ENCODE measurements at regions not wholly inside any gene's neighbourhood (a gene's known extent, or its start where the extent isn't known, plus 50 kb on each side); places are given as distances from the start of the nearest gene placed in this dataset.
A peak's percentile ranks its signal among the peaks of the same experiment; 100 is the strongest.
"Not testable (repeated sequence)": the region's sequence is repeated elsewhere in the genome, so short reads cannot be mapped to it uniquely, and the experiment has no call there.

DNA sequence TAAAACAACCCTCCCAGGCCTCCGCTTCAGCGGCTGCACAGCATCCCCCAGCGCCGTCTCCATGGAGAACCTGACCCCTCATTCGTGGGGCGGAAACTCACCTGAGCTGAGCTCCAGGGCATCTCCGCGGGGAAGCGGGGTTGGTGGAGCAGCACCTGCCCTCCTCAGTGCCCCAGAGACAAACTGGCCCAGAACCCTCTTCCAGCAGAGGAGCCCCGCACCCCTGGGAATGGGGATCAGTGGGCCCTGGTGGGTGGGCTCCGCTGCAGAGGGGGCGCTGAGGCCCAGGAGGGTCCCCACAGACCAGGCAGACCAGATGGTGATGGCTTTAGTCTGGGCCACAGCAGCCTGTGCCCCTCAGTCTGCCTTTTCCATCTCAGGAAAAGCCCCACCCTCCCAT, 261.2 kb downstream of the ADGRD1 start:
- not testable (repeated sequence) for DNase-seq, ATAC-seq

DNA sequence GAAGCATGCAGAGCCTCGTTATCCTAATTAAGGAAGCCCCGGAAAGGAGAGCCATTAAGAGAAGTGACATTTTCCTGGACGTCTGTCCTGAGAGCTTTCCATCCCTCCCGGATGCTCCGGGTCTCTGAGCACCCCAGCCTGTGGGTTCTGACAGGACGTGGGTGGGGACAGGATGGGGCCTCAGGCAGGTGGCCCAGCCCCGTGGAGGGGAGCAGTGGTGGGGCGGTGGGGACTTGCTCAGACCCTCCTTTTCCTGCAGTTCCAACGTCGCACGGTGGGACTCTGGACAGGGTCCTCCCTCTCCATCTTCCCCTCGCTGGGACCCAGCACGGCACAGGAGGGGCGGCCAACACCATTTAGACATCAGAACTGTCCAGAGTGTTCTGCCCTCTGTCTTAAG, 262.9 kb downstream of the ADGRD1 start:
- not testable (repeated sequence) for ATAC-seq, DNase-seq

DNA sequence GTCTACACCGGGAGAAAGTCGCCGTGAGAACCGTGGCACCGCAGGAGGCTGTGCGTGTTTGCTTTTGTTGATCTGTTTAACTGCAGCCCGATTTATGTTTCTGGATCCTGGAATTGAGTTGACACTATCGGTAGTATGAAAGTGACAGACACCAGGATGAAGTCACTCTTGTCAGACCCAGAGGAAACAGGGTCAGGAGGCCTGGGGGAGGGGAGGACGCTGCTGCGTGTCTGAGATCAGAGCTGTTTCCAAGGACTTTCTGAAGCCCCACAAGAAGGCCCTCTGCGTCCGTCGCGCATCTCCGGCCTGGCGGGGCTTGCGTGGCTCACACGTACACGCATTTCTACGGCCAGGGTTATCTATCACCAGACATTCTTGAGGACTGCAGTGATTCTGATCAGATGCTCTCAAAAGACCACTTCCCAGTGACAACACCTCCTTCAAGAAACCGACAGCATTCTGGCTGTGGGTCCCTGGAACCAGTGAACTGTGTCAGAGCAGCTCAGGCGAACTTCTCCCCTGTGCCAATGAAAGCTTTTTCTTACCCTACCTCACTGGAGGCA, 263.4 kb downstream of the ADGRD1 start:
- ATAC-seq (no peak), DNase-seq (no peak)

DNA sequence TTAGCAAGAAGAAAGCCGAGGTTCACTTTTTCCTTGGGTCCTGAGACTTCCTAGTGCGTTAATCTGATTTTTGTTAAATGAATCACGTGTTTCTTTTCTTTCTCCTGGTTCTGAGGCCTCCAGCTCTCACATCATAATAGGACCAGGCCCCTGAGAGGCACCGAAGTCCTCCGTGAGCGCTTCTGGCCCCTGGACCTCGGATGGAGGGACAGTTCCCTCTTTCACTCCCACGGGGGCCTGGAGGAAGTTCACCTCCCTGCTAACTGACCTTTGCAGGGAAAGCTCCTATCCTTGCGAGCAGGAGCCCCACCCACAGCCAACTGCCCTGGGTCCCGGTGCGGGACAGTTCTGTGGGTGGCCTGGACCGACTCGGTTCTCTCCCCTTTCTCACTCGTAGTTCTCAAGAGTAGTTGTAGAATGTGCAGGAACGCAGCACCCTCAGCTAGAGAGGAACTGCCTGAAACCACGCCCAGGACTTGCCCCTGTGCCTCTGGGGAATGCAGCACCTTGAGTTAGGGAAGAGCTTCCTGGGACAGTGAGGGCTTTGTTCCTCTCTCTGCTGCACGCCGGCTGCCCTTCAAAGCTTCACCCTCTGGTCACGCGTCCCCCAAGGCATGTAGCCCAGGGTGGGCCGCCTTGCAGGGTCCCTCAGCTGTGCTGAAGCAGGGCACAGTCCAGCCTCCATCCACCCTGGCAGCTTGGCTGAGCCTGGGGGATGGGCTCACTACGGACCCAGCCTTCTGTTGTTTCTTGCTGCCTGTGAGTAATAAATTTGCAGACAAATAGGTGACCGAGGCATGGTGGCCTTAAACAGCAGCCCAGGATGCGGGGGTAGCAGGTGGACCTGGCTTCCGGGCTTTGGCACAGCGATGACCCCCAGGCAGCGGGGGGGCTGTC, 264.6 kb downstream of the ADGRD1 start:
- no peak for ATAC-seq
- DNase-seq = no peak

DNA sequence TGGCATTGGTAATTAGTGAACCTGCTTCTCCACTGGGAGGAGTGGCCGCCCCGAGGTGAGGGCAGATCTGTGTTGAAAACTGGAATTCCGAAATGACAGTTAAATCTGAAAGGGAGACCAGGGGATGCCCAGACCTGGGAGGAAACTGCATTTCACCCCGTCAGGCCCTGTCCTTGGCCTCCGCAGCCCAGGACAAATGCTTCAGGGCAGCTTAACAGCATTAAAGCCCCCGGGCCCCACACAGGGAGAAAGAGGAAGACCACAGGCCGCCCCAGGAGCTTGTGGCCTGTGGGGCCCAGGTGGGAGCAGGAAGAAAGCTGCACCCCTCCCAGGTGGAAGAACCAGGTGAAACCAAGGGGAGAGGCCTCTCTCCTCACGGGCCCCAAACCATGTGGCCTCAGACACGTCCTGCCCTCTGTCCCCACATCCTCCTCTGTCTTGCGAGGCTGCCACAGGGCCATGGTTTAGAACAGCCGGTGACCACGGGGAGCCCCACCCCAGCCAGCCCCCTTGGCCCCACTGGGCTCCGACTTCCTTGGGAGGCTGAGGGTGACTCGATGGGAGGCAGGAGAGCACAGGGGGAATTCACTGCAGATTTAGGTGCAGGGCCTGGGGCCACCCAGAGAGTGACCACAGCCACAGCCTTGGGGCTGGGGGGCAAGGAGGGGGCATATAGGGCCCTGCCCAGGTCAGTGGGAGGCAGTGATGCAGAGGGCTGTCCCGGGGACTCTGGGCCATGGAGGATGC, 265.4 kb downstream of the ADGRD1 start:
- no peak for ATAC-seq
- DNase-seq = no peak

DNA sequence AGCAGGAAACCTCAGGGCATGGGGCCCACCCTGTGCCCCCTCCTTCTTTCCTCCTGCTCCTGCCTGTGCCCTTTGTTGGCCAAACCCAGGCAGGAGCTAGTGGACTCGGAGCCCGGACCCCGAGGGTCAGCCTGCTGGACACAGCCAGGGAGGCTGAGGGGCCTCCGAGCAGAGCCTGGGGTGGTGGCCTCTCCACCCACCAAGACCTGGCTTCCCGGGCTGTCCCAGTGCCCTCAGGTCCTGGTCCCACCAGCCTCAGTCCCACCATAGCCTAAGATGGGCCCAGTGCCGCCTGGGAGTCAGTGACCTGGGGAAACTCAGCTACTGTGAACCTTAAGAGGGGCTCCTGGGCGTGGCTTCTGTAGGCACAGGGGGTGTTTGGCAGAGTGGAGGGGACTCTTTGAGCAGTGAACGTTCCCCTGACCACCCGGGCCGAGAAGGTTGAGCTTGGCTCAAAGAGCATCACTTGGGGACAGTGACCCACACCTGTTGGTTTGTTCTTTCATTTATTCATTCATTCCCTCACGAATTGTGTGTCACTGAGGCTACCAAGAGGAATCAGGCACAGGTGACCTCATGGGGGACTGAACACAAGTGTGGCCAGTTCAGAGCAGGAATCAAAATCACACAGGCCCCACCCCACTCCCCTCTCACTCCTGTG, 266.1 kb downstream of the ADGRD1 start:
- DNase-seq (no peak), ATAC-seq (no peak)

DNA sequence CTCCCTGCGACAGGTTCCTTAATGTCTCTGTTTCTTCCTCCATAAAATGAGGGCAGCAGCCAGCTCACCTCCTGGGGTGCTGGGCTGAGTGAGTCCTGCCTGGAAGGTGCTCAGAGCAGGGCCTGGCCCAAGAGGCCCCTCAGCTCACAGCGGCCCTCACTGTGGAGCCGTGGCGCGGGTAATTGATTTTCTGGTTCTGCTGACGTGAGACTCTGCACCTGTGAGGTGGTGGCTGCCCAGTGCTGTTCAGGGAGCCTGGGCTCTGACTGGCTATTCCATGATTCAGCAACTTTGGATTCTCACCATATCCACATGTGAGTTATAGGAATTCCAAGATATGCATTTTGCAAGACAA, 266.6 kb downstream of the ADGRD1 start:
- no peak for DNase-seq
- no peak for ATAC-seq

DNA sequence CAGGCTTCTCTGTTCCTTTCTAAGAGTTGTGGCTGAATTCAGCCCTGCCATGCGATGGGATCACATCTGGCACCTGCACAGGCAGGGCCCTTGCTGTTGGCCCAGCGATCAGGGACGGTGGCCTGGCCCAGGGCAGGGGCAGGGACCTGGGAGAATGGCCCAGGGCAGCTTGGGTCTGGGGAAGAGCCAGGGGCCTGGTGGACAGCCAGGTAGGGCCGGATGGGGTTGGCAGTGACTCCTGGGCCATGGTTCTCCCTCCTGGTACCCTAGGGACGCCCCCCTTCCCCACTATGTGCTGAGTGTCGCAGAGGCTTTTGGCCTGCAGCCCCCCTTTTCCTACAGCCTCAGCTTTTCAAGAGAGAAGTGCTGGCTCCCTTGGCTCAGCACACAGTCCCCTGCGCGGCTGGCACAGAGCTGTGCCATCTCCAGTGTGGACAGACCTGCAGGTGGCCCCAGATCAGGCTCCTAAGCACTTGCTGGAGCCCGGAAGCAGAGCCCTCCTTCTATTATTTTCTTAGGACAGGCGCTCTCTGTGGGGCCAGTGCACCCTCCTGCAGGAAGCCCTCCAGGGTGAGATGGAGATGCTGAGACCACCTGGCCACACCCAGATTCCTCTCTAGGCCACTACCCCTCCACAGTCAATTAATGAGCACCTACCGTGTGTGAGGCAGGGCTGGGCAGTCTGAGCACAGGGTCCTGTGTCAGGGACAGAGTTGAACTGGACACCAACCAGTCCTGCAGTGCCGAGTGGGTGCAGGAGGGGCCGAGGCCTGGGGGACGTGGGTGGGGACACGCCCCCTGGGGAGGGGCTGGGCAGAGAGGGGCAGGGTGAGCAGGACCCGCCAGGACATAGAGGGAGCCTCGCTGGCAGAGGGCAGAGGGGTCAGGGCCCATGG, 267.6 kb downstream of the ADGRD1 start:
- ATAC-seq (no peak), DNase-seq (no peak)

DNA sequence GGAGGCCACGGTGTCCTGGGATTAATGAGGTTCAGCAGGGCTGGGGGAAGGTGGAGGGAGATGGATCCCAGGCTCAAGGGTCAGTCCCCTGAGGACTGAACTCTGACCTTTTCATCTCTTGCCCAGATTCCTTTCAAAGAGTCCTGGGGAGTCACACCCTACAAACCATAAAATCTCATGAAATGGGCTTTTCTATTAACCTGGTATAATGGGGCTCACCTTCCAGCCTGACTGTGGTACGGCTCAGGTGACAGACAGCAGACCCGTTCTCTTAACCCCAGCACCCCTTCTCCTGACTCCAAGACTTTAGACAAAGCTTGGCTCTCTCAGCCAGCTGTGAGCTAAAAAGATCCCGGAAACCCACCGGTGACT, 268.2 kb downstream of the ADGRD1 start:
- no peak for ATAC-seq
- no peak for DNase-seq

DNA sequence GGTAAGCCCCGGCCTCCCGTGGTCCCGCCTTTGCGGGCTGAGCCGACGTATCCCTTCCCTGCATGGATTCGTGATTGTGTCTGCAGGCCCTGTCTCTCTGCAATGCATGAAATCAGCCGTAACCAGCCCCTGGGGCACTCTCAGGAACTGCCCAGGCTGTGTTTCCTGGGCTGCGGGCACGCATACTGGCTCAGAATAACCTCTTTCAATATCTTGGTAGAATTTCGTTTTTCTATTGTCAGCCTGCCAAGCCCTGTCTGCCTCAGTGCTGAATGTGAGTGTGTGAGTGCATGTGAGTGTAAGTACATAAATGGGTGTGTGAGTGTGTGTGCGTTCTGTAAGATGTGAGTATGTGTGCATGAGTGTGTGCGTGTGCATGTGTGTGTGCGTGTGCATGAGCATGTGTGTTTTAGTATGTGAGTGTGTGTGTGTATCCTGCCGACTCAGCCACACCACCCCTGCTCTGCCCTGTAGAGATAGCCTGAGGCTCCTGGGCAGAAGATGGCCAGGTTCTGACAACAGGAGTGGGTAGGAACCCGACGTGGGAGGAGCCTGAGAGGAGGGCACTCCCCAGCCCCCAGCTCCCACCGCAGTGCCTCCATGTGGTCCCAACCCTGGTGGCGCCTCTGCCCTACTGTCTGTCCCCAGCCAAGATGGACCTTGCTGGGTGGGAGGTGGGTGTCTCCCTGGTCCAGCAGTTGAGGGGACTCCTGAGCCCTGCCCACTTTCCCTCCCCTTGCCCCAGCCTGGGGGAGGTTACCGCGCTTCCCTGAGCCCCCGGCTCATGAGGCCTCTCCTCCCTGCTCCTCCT, 268.8 kb downstream of the ADGRD1 start:
- ATAC-seq (peak; percentile 14), DNase-seq (peak; percentile 21)

DNA sequence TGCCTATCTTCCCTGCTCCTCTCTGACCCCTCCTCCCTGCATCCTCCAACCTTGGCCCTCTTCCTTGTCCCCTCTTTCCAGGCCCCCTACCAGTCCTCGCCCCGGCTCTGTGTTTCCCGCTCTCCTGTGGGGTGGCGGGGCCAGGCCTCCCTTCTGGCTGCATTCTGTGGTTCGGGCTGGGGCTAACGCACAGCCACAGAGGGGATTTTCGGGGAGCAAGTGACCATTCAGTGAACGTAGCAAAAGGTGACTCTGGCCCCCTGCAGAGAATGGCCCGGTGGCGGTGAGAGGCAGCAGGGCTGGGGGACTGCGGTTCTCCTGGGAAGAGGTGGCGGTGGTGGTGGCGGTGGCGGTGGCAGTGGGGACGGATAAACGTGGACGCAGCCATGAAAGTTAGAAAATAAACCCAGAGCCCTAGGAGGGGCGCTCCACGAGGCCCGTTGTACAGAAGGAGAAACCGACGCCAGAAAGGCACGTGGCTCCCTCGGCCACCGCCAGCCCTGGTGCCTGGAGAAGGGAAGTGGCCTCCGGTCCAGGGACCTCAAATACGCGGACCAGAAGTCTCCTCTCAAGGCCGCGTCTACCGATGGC, 269.6 kb downstream of the ADGRD1 start:
- DNase-seq = no peak
- ATAC-seq = no peak

DNA sequence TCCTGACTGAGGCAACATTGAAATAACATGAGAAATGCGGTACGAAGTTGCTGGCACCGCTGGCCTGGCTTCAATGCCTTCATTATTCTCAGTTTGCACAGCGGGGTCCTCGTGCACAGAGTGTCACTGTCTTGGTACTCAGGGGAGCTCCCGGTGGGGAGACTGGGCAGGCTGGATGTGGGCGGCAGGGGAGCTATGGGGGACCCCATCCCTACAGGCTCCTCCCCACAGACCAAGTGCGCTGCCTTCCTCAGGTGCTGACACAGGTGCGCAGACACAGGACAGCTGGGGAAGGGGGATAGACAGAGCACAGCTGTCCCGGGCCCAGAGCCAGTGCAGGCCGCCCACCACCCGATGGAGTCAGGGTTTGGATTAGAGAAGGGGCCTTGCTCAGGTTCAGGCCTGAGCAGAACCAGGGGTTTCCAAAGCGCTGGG, 270.1 kb downstream of the ADGRD1 start:
- ATAC-seq = no peak
- no peak for DNase-seq

DNA sequence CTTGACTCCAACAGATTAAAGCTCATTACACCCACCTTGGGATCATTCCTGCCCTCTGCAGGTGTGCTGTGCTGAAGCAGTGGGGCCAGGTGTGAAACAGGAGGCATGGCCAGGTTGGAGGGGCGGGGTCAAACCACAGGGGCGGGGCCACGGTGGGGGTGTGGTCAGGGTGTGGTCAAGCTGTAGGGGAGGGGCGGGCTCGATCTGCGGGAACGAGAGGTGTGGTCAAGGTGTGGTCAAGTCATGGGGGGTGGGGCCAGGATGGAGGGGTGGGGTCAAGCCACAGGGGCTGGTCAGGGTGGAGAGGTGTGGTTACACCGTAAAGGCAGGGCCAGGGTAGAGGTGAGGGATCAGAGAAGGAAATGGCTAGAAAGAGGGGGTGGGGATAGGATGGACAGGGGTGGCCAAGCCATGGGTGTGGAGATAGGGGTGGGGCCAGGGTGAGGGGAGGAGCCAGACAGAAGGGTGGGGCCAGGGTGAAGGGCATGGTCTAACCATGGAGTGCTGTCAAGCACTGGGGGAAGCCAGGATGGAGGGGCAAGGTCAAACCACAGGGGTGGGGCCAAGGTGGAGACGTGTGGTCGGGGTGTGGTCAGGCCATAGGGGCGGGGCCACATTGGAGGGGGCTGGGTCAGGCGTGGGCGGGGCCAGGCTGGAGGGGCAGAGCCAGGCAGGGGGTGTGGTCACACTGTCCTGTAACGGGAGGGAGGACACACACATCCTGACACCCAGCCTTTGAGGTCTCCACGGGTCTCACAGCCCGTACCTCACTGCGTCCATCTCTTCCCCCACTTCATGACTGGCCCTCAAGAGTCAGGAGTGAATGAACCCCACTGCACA, 270.7 kb downstream of the ADGRD1 start:
- DNase-seq = not testable (repeated sequence)
- peak; percentile 34 for ATAC-seq

DNA sequence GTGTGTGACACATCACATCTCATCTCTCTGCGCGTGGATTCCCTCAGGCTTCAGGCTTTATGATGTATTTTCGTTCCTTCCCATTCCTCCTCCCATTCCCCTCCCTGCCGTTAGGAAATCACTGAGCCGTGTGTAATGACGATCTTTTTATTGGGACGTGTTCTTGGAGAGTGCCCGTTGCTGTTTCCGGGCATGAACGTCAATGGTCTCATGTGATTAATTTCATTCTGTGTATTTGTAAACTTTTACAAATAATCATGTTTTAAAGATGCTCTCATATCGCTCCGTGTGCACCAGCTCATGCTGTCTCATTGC, 271.3 kb downstream of the ADGRD1 start:
- not testable (repeated sequence) for ATAC-seq, DNase-seq

DNA sequence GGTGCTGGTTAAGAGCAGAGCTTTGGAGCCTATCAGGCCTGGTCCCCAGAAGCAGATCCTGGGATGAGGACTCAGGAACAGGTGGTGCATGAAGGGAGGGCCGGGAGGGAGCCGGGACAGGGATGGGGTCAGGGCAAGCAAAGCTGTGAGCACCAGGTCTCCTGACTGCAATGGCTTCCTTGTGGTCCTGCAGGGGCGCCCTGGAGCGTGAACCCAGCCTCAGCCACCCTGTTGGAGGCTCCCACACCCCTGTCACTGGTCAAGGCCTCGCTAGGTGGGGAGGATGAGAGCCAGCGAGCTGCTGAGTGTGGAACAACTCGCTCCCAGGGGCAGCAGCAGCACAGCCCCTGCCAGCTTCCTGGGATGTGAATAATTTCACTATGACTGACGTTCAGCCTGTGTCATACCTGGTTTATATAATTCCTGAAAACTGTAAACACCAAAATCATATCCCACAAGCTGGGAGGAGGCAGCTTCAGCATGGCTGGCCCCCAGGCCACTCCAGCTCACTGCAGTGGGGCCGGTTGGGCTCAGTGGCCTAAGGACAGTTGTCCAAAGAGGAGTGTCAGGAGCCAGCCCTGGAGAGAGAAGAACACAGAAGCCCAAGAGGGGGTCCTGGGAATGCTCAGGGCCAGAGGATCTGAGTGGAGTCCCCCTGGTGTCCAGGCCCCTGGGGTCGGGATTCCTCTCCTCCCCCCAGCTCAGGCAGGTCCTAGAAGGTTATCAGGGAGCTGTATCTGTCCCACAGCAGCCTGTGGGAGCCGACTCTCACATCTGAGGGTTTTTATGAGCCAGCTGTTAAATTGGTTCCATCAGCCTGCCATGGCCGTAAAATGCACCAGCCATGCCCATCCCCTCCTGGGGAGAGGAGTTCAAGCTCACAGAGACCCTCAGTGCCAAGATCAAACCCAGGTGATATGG, 272.9 kb downstream of the ADGRD1 start:
- DNase-seq (no peak), ATAC-seq (no peak)

DNA sequence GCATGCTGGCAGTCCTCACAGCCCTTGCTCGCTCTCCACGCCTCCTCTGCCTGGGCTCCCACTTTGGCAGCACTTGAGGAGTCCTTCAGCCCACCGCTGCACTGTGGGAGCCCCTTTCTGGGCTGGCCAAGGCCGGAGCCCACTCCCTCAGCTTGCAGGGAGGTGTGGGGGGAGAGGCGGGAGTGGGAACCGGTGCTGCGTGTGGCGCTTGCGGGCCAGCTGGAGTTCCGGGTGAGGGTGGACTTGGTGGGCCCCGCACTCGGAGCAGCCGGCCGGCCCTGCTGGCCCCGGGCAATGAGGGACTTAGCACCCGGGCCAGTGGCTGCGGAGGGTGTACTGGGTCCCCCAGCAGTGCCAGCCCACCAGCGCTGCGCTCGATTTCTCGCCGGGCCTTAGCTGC, 273.9 kb downstream of the ADGRD1 start:
- not testable (repeated sequence) for DNase-seq, ATAC-seq

DNA sequence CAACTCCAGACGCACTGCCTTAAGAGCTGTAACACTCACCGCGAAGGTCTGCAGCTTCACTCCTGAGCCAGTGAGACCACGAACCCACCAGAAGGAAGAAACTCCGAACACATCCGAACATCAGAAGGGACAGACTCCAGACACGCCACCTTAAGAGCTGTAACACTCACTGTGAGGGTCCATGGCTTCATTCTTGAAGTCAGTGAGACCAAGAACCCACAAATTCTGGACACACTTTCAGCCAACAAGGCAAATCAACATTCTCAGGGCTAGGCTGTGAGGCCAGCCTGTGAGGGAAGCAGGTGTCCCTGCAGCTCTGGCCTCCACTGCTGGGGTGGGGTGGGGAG, 275.3 kb downstream of the ADGRD1 start:
- not testable (repeated sequence) for ATAC-seq, DNase-seq

Data from stimulated activated naive CD8-positive, alpha-beta T cell treated with anti-CD3 and anti-CD28 coated beads, Interleukin-15, Interleukin-2, amounts not matched to agents 100 U/mL and 50 U/mL, for 24 hours (primary cell).